Vagina (tissue), 2 donors: ENCODE measurements at regions not wholly inside any gene's neighbourhood (a gene's known extent, or its start where the extent isn't known, plus 50 kb on each side); places are given as distances from the start of the nearest gene placed in this dataset.

Experiments used
- CTCF ChIP-seq, 3 experiments: fragments of 450-650 bp in 2 of 3; fragments of 200-600 bp in 1 of 3; sonication (generic) in 1 of 3; IDR thresholded peaks; one replicate each; pipeline ENCODE4 v1.5.1; 2017 to 2019; ENCODE audit warnings: antibody characterized with exemption in 3 of 3, mild to moderate bottlenecking in 2 of 3, moderate library complexity in 2 of 3
- POLR2A ChIP-seq, 2 donors: fragments of 450-650 bp; IDR thresholded peaks; one replicate each; pipeline ENCODE4 v1.6.1; 2017; ENCODE audit warnings: antibody characterized with exemption in 2 of 2, mild to moderate bottlenecking in 2 of 2, moderate library complexity in 2 of 2
- POLR2AphosphoS5 ChIP-seq, 2 donors: sonication (generic); formaldehyde crosslinking; IDR thresholded peaks; one replicate each; pipeline ENCODE4 v1.9.0; 2017; ENCODE audit warnings: antibody characterized with exemption in 2 of 2, mild to moderate bottlenecking in 2 of 2, low read depth in 1 of 2; ENCODE audit not compliant: insufficient read depth in 1 of 2

- TF ChIP-seq POLR2A (IDR thresholded peaks at IDR 0.05): no peak
- no peak for TF ChIP-seq CTCF (IDR thresholded peaks at IDR 0.05)
- TF ChIP-seq POLR2AphosphoS5 (IDR thresholded peaks at IDR 0.05; ENCODE audit: insufficient read depth in 1 of 2, low read depth in 1 of 2): no peak
Measured at GRCh38 chr15:96014939-96015338, 315.6 kb upstream of the NR2F2 start.
